GM21367 (cell line): ENCODE measurements at regions not wholly inside any gene's neighbourhood (a gene's known extent, or its start where the extent isn't known, plus 50 kb on each side); places are given as distances from the start of the nearest gene placed in this dataset.
"Not testable (repeated sequence)": the region's sequence is repeated elsewhere in the genome, so short reads cannot be mapped to it uniquely, and the experiment has no call there.

ENCODE experiments used
- ATAC-seq: cut with Tn5 transposase; IDR thresholded peaks from one replicate; pipeline ENCODE4 v1.9.1; 2021; ENCODE audit not compliant: unreplicated experiment

- ATAC-seq: no peak
These were observed 101.1 kb upstream of the IGF1R start for GRCh38 chr15:98547275-98547674.

DNA sequence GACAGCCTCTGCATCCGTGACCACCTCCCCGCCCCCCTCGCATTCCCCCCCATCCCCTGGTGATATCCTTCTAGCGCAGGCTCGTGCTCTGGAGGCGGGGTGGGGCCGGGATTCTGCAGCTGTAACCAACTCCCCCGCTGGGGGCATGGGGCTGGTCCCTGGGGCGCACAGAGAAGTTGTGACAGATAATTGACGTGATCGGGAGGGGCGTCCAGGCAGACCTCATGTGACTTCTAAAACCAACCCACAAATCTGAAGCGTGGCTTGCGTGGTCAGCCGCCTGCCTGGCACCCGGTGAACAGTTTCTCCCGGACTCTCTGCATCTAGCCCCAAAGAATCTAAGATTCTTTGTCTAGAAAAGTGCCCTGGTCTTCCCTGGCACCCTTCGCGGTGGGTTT lies 100.6 kb upstream of the IGF1R start:
- no peak for ATAC-seq

DNA sequence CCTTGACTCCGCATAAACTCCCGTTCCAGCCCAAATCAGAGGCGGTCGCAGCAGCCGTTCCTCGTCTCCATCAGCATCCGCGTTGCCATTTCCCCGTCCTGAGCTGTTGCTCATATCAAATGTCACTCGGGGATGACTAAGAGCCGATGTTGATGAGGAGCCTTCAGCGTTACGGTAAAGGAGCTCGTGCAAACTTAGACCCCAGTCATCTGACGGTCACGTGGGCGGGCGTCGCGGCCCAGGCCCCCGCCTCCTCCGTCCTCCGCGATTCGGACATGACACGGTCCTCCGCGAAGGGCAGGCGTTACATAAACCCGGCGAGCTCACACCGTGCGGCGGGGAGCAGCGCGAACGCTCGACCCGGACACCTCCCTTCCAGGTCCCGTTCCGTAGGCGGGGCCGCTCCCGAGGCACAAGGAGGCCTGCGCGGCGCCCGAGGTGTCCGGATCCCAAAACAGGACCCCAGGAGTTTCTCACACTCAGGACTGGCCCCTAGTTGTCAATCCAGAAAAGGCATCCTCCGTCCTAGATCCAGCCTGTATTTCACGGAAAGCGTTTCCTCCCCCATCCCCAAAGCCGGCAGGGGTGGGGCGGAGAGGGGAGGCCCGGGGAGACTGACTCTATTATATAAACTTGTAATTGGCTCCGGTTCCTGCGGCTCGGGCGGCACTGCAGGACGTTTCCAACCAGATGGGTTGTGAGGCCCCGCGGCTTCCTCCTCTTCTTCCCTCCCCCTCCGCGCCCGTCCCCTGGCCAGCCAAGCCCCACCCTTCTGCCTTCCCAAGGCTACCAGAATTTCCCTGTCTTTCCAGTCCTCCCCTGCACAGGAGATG lies 100.0 kb upstream of the IGF1R start:
- no peak for ATAC-seq

GRCh38 chr15:98549003-98549402 lies 99.3 kb upstream of the IGF1R start:
- ATAC-seq: no peak

- ATAC-seq: no peak
These were observed 98.6 kb upstream of the IGF1R start for GRCh38 chr15:98549741-98550140.

DNA sequence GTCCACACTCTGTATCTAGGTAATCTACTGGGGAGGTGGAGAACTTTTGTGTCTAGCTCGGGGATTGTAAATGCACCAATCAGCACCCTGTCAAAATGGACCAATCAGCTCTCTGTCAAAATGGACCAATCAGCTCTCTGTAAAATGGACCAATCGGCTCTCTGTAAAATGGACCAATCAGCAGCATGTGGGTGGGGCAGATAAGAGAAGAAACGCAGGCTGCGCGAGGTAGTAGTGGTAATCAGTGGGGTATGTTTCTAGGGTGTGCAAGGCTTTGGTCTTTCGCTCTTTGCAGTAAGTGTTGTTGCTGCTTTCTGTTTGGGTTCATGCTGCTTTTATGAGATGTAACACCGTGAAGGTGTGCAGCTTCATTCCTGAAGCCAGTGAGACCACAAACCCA lies 98.0 kb upstream of the IGF1R start:
- ATAC-seq: not testable (repeated sequence)

- no peak for ATAC-seq
These were observed 96.3 kb upstream of the IGF1R start for GRCh38 chr15:98551936-98552562.

- ATAC-seq: no peak
These were observed 93.8 kb upstream of the IGF1R start for GRCh38 chr15:98554272-98555172.

DNA sequence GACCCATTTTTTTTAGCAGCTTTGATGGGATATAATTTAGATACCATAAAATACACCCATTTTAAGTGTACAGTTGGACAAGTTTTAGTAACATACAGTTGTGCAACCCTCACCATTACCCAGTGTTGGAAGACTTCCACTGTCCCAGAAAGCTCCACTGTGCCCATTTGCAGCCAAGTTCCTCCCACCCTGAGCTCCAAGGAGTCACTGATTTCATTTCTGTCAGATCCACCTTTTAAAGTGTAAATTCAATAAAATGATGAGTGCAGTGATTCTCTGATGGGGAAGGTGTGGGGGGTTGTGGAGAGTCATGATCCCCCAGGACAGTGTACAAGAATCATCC lies 93.2 kb upstream of the IGF1R start:
- no peak for ATAC-seq

DNA sequence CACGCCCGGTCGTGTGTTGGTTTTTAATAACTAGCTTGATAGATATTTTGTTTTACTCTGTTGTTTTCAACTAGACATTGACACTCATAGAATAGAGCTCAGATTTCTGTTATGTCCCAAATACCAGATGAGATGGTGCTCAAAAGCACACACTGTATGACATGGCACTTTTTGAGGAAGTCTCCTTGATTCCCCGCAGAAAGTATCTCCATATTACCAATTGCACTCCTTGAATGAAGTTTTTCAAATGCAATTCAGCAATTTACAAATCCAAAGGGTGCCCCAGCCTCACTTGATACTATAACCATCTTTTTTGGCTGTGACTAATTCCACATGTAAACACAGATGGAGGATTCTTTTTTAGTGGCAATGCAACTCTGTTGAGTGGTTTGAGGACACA lies 92.0 kb upstream of the IGF1R start:
- ATAC-seq: no peak

DNA sequence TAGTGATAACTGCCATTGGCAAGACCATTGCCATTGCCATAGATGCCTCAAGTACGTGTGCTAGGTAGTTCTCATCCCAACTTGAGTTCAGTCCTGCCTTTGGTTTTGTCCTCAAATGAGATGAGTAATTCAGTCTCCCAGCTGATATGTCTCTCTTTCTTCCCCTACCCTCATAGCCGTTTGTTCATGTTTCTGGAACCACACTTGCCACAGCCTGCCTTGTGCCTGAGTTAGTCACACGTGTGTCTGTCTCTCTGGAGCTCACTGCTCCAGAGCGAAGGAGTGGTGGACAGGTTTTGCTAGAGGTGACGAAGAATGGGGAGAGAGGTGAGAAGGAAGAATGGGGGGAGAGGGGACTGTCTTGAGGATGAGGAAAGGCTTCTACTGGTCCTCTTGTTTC lies 88.0 kb upstream of the IGF1R start:
- ATAC-seq: no peak

DNA sequence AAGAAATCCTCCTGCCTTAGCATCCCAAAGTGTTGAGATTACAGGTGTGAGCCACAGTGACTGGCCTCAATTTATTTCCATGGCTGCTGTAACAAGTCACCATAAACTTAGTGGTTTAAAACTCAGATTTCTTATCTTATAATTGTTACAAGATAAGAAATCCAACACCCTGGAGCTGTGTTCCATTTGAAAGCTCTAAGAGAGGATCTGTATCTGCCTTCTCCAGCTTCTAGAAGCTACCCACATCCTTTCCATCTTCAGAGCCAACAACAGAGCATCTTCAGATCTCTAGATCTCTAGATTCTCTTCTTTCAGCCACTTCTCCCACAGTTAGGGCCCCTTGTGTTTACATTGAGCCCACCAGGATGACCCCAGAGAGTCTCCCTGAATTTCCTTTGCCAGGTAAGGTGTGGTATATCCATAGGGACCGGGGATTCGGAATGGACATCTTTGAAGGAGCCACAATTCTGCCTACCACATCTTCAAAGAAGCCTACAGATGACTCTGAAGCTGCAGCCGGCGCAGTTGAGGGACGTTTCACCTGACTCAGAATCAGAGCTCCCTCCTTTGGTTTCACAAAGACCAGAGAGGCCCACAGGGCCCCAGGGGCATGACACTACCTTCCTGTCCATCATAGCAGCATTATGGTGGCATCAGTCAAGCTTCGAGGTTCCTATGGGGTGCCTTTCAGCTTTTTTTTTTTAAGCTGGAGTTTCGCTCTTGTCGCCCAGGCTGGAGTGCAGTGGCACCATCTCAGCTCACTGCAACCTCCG lies 87.0 kb upstream of the IGF1R start:
- ATAC-seq: no peak

- ATAC-seq: no peak
These were observed 85.9 kb upstream of the IGF1R start for GRCh38 chr15:98562331-98562937.

DNA sequence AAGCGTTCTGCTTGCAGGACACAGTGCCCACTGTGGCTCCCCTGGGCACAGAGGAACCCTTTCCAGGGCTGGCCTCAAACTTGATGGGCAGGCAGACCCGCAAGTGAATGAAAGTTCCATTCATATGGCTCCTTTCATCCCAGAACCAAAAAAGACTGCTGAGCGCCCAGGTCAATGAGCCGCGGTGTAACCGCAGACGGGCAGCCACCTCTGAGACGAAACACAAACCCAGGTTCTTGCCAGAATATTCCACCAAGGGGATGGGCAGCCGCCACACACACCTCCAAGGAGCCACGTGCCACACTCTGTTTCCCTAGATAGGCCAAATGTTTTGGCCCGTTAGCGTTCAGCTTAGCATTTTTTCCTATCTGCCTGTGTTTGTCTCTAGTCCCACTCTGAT lies 82.8 kb upstream of the IGF1R start:
- ATAC-seq: no peak

- no peak for ATAC-seq
These were observed 80.4 kb upstream of the IGF1R start for GRCh38 chr15:98567951-98568350.

DNA sequence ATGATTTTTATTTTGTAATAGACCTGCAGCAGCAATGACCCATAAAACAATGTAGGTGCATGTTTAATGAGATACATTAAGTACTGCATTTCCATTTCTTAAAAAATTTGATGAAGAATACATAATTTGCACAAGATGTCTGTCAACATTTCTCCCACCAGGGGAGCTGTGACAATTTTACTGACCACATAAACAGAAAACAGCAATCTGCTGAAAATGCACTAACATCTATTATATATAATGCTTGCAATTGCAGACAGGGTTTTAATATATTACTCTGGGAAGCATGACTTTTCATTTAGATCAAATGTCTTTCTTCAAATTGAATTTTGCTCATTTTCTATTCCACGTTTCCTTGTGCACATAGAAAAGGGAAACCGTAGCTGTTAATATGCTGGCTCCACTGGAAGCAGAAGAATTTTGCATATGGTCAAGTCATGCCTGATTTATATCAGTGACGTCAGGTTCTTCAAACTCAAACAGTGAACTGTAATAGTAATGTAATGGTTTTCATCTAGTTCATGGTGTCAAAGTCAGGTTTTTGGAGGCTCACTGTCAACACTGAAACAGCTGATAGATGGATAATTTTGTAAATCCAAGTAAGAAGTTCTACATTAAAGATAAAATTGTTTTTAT lies 79.8 kb upstream of the IGF1R start:
- no peak for ATAC-seq

- ATAC-seq: no peak
These were observed 78.2 kb upstream of the IGF1R start for GRCh38 chr15:98570119-98570518.

GRCh38 chr15:98580572-98580971 lies 67.8 kb upstream of the IGF1R start:
- no peak for ATAC-seq

DNA sequence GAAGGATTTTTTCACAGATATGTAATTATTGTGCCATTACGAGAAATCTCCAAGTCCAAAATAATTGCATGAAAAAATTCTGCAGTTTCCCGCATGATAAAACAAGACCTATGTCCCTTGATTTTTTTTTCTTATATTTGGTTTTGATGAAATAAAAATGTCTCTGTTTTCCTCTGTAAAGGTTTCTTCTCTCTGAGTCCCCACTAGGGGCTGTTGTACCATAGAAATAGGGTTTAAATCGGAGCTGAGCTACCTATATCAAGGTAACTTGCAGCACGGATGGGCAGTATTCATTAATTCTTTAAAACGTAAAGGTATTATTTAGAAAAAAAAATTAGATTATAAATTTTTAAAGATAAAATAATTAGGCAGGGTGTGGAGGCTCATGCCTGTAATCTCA lies 66.6 kb upstream of the IGF1R start:
- no peak for ATAC-seq

- ATAC-seq: no peak
These were observed 65.3 kb upstream of the IGF1R start for GRCh38 chr15:98582900-98583554.
